Osteoblast (primary cell): ENCODE measurements at regions not wholly inside any gene's neighbourhood (a gene's known extent, or its start where the extent isn't known, plus 50 kb on each side); places are given as distances from the start of the nearest gene placed in this dataset.

Experiments
- DNase-seq: peaks from one replicate; pipeline ENCODE4 v3.0.0; 2011; ENCODE audit warnings: low spot score, mixed read lengths; ENCODE audit not compliant: insufficient read length; ENCODE audit errors: missing footprints
- H2AFZ ChIP-seq: 2 replicates; pipeline ENCODE4 v1.6.0; 2011; ENCODE audit warnings: mild to moderate bottlenecking, low read length
- H3K27ac ChIP-seq: 2 replicates; pipeline ENCODE4 v1.5.1; 2011; ENCODE audit warnings: mild to moderate bottlenecking, low read depth, low read length, moderate library complexity
- H3K27me3 ChIP-seq: 2 replicates; pipeline ENCODE4 v1.6.0; 2012; ENCODE audit warnings: mild to moderate bottlenecking, control low read depth, inconsistent platforms, low read length, moderate library complexity; ENCODE audit not compliant: insufficient read depth
- H3K36me3 ChIP-seq: 2 replicates; pipeline ENCODE4 v1.5.1; 2011; ENCODE audit warnings: mild to moderate bottlenecking, low read length, control low read depth, moderate library complexity; ENCODE audit not compliant: insufficient read depth
- H3K4me1 ChIP-seq: 2 replicates; pipeline ENCODE4 v1.5.1; 2011; ENCODE audit warnings: mild to moderate bottlenecking, low read length, control low read depth, moderate library complexity; ENCODE audit not compliant: insufficient read depth
- H3K4me2 ChIP-seq: 2 replicates; pipeline ENCODE4 v1.6.0; 2011; ENCODE audit warnings: mild to moderate bottlenecking, low read length; ENCODE audit not compliant: insufficient read depth
- H3K4me3 ChIP-seq: fragments of 200-600 bp; sonication (generic); 3 replicates; pipeline ENCODE4 v1.5.1; 2012; ENCODE audit warnings: mild to moderate bottlenecking, low read length, inconsistent platforms; ENCODE audit not compliant: insufficient read depth
- H3K79me2 ChIP-seq: 2 replicates; pipeline ENCODE4 v1.6.0; 2012; ENCODE audit warnings: mild to moderate bottlenecking, low read length, control low read depth, inconsistent platforms; ENCODE audit not compliant: insufficient read depth
- H3K9me3 ChIP-seq: 2 replicates; pipeline ENCODE4 v1.5.1; 2011; ENCODE audit warnings: low read depth, low read length, control low read depth
- H4K20me1 ChIP-seq: 2 replicates; pipeline ENCODE4 v1.6.0; 2012; ENCODE audit warnings: mild to moderate bottlenecking, low read length, control low read depth; ENCODE audit not compliant: insufficient read depth
- TF ChIP-seq, protein P1 (sequence below): IDR thresholded peaks from 2 replicates; pipeline ENCODE4 v1.5.1; 2011; ENCODE audit warnings: mild to moderate bottlenecking, low read depth, low read length, moderate library complexity; ENCODE audit errors: extremely low read depth

GRCh38 chr7:135840591-135840990 is 92.0 kb upstream of the FAM180A start:
- H2AFZ ChIP-seq = no peak overlapping the region
- H3K9me3 ChIP-seq = no peaks in the 10 kb centered on the region
- no peaks in the 10 kb centered on the region for H3K36me3 ChIP-seq
- H3K79me2 ChIP-seq = no peaks in the 10 kb centered on the region
- no peak overlapping the region for H3K4me2 ChIP-seq
- TF ChIP-seq, protein P1, sequence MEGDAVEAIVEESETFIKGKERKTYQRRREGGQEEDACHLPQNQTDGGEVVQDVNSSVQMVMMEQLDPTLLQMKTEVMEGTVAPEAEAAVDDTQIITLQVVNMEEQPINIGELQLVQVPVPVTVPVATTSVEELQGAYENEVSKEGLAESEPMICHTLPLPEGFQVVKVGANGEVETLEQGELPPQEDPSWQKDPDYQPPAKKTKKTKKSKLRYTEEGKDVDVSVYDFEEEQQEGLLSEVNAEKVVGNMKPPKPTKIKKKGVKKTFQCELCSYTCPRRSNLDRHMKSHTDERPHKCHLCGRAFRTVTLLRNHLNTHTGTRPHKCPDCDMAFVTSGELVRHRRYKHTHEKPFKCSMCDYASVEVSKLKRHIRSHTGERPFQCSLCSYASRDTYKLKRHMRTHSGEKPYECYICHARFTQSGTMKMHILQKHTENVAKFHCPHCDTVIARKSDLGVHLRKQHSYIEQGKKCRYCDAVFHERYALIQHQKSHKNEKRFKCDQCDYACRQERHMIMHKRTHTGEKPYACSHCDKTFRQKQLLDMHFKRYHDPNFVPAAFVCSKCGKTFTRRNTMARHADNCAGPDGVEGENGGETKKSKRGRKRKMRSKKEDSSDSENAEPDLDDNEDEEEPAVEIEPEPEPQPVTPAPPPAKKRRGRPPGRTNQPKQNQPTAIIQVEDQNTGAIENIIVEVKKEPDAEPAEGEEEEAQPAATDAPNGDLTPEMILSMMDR = no peak
- no peak overlapping the region for H3K4me3 ChIP-seq
- H3K4me1 ChIP-seq = no peaks in the 10 kb centered on the region
- DNase-seq = no peak
- H3K27me3 ChIP-seq = no peaks in the 10 kb centered on the region
- H3K27ac ChIP-seq = no peak overlapping the region
- H4K20me1 ChIP-seq = no peaks in the 10 kb centered on the region

DNA sequence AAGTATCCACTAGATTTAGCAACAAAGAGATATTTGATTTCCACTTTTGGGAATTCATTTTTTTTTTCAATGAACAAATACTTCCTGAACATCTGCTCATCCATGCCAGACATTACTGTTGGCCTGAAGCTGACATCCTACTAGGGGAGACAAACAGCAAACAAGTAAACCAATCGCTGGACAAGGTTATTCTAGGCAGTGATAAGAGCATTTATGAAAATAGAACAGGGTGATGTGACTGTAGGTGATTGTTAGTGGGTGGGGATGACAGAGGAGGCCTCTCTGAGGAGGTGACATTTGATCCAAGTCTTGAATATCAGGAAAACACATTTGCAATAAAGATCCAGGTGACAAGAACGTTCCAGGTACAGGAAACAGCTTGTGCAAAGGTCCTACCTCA is 89.1 kb upstream of the FAM180A start:
- Histone ChIP-seq H3K27ac (no peak overlapping the region), H4K20me1 (no peaks in the 10 kb centered on the region), H3K4me1 (no peaks in the 10 kb centered on the region), H3K9me3 (no peaks in the 10 kb centered on the region), H3K36me3 (no peaks in the 10 kb centered on the region), H3K27me3 (no peaks in the 10 kb centered on the region), H3K4me2 (no peak overlapping the region), H2AFZ (no peak overlapping the region), H3K79me2 (no peaks in the 10 kb centered on the region), H3K4me3 (no peak overlapping the region)
- TF ChIP-seq, protein P1 = no peak
- DNase-seq = no peak

- H2AFZ ChIP-seq = no peak overlapping the region
- TF ChIP-seq, protein P1 = no peak
- H3K27ac ChIP-seq = no peak overlapping the region
- H3K4me2 ChIP-seq = no peak overlapping the region
- no peaks in the 10 kb centered on the region for H3K27me3 ChIP-seq
- H3K9me3 ChIP-seq = no peaks in the 10 kb centered on the region
- H4K20me1 ChIP-seq = no peaks in the 10 kb centered on the region
- H3K79me2 ChIP-seq = no peaks in the 10 kb centered on the region
- no peaks in the 10 kb centered on the region for H3K4me1 ChIP-seq
- H3K36me3 ChIP-seq = no peaks in the 10 kb centered on the region
- no peak overlapping the region for H3K4me3 ChIP-seq
- no peak for DNase-seq
Observed at GRCh38 chr7:135834266-135834665, 85.7 kb upstream of the FAM180A start.

DNA sequence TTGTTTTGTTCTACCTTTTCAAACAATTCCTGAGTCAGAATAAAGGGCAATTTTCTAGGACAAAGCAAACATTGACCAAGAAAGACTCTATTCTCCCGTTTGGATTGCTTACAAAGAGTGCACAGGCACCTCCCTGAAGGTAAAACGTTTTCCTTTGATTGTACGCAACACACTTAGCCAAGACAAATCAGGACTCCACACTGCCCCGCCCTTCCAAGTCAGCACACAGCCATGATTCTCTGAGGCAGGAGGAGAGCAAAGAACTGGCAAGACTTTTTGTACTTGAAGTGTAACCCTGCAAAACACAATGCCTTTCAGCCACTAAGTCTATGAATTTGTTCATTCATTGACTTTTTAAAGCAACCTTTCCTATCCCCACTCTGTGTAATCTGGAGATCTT is 85.0 kb upstream of the FAM180A start:
- Histone ChIP-seq H3K4me3 (no peak overlapping the region), H3K27me3 (peaks cover 1% of the 10 kb centered on the region), H4K20me1 (no peaks in the 10 kb centered on the region), H3K9me3 (no peaks in the 10 kb centered on the region), H3K36me3 (no peaks in the 10 kb centered on the region), H3K4me1 (no peaks in the 10 kb centered on the region), H3K79me2 (no peaks in the 10 kb centered on the region), H3K4me2 (no peak overlapping the region), H2AFZ (no peak overlapping the region), H3K27ac (no peak overlapping the region)
- TF ChIP-seq, protein P1 = no peak
- DNase-seq = no peak
